HG02610 (cell line): ENCODE measurements at regions not wholly inside any gene's neighbourhood (a gene's known extent, or its start where the extent isn't known, plus 50 kb on each side); places are given as distances from the start of the nearest gene placed in this dataset.
"Not testable (repeated sequence)": the region's sequence is repeated elsewhere in the genome, so short reads cannot be mapped to it uniquely, and the experiment has no call there.

Experiments used
- ATAC-seq: cut with Tn5 transposase; IDR thresholded peaks from one replicate; pipeline ENCODE4 v1.9.1; 2021; ENCODE audit warnings: mild to moderate bottlenecking, moderate library complexity; ENCODE audit not compliant: unreplicated experiment

- no peak for ATAC-seq
Measured at GRCh38 chr20:5395932-5396727, 79.4 kb upstream of the PROKR2 start.

GRCh38 chr20:5393218-5393870 lies 76.6 kb upstream of the PROKR2 start:
- no peak for ATAC-seq

- no peak for ATAC-seq
Measured at GRCh38 chr20:5390720-5391119, 74.0 kb upstream of the PROKR2 start.

- ATAC-seq: not testable (repeated sequence)
Measured at GRCh38 chr20:5386846-5387245, 70.1 kb upstream of the PROKR2 start.

- not testable (repeated sequence) for ATAC-seq
Measured at GRCh38 chr20:5381527-5381926, 64.8 kb upstream of the PROKR2 start.

- no peak for ATAC-seq
Measured at GRCh38 chr20:5377484-5377883, 60.7 kb upstream of the PROKR2 start.

- no peak for ATAC-seq
Measured at GRCh38 chr20:5376228-5376627, 59.5 kb upstream of the PROKR2 start.

- ATAC-seq: no peak
Measured at GRCh38 chr20:5374171-5374570, 57.4 kb upstream of the PROKR2 start.

- ATAC-seq: no peak
Measured at GRCh38 chr20:5372371-5372770, 55.6 kb upstream of the PROKR2 start.

GRCh38 chr20:5369629-5370028 lies 52.9 kb upstream of the PROKR2 start:
- no peak for ATAC-seq
